NOMO-1 treated with DMSO at 0.1 percent for 48 hours (cell line): ENCODE measurements at regions not wholly inside any gene's neighbourhood (a gene's known extent, or its start where the extent isn't known, plus 50 kb on each side); places are given as distances from the start of the nearest gene placed in this dataset.

Experiments used
- DNase-seq: peaks from one replicate; lab custom pipeline; 2025; ENCODE audit not compliant: unreplicated experiment; lab: John Stamatoyannopoulos, UW

DNA sequence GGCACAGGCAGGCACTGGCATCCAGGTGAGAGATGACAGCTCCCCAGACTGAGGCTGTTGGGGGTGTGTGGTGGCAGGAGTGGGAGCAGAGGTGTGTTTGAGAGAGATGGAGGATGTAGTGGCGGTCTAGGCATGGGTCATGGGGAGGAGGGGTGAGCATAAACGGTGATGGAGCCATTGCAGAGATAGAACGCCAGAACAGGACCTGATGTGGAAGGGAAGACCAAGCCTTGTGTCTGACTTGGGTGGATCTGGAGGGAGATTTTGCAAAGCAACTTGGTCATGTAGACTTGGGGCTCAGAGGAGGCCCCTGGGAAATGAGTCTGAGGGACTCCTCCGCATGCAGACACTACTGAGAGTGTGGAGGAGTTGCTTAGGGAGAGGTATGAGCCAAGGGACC, 50.0 kb upstream of the CLDN5 start:
- DNase-seq = no peak

DNA sequence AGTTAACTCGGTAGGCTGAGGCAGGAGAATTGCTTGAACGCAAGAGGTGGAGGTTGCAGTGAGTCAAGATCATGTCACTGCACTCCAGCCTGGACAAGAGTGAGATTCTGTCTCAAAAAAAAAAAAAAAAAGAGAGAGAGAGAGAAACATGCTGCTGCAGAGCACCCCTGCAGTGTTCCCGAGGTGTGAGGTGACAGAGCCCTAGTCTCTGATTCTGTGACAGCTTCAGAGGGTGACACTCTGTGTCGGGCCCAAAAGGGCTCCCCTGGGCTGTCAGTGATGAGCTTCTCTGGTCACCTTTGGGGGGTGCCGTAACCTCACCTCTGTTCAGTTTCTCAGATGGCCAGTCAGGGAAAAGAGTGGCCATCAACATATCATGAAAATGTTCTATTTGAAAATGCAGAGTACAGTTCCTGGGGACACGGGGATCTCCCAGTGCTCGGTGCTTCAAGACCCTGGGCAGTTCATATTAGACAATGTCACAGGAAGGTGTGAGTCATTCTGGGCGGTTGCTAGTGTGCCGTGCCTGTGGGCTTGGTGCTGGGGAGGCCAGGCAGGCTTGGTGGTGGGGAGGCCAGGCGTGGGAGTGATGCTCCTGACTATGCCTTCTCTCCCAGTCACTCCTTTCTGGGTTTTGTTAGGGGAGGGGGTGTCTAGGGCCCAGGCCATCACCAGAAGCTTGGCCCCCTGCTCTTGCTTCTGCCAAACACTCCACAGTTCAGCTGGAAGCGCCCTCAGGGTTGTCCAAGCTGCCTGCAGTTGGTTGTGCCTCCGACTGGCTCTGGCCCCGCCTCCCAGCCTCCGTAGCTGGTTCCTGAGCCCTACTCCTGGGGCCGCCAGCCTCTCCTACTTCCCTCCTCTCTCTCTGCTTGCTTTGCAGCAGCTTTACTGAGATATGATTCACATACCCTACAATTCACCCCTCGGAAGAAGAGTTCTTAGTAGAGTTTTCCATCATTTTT, 52.5 kb upstream of the CLDN5 start:
- peak; percentile 81 for DNase-seq

DNA sequence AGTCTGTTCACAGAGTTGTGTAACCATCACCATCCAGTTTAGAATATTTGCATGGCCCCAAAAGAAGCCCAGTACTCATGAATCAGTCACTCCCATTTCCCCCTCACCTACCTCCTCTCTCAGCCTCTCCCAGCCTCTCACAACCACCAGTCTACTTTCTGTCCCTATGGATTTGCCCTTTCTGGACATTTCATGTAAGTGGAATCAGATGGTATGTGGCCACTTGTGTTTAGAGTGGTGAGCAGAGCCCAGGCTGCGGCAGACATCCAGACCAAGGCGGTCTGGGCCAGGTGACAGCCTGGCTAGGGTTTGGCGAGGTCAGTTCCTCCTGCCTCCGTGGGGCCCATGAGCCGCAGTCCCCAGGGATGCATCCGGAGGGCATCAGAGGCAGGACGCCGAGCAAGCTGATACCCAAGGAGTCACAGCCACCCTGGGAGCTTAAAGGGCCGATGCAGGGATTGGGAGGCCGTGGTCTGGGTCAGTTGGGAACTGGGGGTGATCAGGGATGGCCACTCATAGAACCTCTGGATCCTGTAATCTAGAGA, 53.3 kb upstream of the CLDN5 start:
- DNase-seq = no peak

DNA sequence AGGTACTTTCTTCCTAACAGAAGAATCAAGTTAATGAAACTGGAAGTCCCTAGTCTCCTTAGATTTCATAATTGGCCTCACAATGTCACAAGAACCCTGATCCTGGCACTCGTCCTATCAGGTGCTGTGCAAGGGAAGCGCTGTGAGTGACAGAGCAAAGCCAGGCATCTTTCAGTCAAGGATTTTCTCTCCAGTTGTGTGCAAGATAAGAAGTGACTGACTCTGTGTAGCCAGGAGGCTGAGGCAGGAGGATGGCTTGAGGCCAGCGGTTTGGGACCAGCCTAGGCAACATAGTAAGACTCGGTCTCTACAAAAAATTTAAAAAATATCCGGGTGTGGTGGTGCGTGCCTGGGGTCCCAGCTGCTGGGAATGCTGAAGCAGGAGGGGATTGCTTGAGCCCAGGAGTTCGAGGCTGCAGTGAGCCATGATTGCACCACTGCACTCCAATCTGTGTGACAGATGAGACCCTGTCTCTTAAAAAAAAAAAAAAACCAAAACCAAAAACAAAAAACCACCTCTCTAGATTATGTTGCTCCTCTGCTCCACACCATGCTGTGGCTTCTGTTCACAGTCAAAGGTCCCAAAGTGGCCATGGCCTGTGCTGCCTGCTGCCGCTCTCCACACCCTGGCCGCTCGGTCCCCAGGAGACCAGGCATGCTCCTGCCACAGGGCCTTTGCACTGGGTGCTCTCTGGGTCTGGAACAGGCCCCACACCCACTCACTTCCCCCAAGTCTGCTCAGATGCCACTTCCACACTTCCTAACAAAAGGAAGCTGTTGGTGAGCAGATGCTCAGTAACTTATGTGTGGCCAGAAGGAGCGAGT, 54.2 kb upstream of the CLDN5 start:
- DNase-seq = peak; percentile 0

DNA sequence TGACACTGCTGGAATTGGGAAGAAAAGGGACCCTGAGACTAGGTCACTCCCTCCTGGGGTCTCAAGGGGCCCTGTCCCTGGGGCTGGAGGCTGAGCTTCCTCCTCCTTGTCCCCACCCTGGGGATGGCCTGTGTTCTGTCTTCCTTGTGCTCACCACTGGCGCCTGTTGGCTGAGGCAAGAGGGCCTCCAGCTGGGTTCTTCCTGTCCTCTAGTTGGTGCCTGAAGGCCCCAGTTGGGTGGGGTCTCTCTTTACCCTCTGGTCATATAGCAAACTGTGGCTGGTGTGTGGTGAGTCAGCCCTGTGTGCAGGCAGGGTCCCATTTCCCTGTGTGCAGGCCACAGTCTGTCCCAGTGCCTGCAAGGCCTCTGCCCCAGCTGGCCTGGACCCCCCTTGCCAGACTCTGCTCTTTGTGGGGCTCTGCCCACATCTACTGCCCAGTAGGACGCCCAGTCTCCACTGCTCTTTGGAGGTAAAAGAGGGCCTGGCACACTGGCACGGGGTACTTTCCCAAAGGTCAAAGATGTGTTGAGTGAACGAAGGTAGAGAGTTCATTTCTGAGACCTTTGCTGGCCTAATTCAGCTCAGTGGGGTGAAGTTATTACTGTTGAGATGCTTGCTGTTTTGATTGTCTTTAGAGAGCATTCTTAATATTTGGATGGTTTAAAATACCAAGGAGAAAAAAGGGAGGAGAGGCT, 55.1 kb upstream of the CLDN5 start:
- no peak for DNase-seq

DNA sequence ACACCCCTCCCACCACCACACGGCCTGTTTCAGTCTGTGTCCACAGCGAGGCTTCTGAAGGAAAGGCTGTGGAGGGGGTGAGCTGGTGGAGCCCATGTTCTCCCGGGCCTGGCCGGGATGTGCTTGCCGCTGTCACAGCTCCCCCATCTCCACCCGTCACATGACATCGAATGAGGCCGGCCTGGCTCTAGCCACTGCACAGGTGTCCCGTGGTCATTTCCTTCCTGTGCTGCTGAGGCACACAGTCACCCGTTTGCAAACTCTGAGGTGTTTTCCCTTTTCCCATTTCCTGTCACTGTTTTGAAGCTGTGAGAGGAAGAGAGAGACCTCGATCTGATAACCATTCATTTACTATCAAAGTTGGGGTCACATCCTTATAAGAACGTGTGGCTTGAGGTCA, 55.7 kb upstream of the CLDN5 start:
- no peak for DNase-seq

DNA sequence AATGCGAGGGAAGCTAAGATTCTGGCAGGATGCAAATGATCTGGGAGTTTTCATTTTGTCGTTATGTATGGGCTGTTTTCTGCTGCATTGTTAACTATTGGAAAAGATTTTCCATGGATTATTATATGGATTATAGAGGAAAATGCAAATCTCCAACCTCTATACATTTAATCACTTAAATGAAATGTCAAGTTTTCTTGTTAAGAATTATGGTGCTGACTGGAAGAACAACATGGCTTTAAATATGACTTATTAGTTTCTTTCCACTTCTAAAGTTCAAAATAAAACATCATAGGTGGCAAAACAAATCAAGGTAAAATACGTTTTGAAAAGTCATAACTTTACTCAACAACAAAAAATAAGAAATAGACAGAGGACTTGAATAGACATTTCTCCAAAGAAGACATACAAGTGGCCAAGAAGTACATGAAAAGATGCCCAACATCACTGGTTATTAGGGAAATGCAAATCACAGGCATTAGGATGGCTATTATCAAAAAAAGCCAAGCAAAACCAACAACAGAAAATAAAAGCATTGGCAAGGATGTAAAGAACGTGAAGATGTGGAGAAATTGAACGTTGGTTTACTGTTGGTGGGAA, 56.2 kb upstream of the CLDN5 start:
- no peak for DNase-seq

DNA sequence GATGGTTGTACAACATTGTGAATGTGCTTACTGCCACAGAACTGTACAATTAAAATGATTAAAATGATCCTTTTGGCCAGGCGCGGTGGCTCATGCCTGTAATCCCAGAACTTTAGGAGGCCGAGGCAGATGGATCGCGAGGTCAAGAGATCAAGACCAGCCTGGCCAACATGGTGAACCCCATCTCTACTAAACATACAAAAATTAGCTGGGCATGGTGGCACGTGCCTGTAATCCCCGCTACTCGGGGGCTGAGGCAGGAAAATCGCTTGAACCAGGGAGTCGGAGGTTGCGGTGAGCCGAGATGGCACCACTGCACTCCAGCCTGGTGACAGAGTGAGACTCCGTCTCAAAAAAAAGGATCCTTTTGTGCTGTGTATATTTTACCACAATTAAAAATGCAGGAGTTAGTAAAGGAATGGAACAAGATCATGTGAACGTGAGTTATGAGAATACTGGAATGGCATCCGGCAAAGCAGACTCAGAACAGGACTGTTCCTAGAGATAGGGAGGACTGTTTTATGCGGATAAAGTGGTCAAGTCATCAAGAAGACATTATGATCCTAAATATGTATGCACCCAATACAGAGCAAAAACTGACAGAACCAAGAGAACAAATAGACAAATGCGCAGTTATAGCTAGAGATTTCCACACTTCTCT, 58.0 kb upstream of the CLDN5 start:
- no peak for DNase-seq

DNA sequence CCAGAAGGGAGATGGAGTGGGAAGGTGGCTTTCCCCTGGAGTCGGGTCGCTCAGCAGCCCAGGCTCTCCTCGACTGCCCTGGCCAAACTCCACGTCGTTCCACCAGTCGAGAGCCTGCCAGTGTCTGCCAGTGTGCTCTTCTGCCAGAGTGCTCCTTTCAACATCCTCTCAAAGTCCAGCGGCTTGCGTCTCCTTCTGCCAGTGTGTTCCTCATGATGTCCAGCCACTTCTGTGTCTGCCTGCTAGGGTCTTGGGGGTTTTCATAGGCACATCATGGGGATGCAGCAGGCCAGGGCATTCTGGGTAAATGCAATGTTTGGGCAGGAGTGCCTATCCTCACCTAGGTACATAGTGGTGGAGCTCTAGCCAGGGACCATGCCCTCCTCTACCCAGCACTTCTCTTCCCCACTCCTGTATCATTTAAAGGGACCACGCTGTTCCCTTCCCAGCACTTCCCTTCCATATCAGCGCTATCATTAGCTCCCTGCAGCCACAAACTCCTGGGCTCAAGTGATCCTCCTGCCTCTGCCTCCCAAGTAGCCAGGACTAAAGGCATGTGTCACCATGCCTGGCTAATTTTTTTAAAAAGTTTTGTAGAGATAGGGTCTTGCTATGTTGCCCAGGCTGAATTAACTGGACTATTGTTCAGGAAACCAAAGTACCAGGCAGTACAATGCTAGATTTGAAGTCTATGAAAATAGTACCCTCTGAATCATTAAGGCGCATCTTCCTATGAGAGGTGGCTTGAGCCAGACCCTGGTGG, 62.9 kb upstream of the CLDN5 start:
- DNase-seq = no peak

DNA sequence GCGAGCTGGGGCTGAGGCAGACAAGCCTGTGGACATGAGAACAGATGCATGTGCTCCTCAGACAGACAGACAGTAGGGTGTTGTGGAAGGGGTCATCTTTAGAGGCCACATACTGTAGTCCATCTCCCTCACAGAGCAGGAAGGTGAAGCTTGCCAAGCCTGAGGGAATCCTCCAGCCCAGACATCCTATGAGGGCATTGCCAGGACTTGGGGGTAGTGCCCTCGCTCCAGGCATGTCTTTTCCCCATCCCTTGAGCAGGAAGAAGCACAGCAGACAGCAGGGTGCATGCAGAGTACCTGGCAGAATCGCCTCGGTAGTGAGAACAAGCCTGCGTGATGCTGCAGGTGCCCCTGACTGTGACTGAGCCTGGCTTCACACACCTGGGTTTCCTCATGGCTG, 66.5 kb upstream of the CLDN5 start:
- DNase-seq = no peak

DNA sequence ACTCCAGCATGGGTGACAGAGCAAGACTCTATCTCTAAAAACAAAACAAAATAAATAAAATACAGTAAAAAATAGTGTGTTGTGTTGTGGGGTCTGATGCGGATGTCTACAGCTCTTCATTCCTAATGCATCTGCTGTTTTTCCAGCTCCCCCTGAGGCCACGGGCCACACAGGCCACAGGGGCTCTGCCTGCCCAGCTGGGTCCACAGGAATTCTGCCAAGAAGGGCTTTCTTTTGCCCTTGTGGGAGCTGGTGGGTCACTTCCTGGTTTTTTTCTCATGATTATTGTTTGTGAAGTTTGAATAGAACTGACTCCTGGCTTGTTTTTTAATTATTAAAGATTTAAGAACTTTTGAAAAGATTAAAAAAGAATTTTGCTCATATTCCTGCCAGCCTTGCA, 67.4 kb upstream of the CLDN5 start:
- no peak for DNase-seq

DNA sequence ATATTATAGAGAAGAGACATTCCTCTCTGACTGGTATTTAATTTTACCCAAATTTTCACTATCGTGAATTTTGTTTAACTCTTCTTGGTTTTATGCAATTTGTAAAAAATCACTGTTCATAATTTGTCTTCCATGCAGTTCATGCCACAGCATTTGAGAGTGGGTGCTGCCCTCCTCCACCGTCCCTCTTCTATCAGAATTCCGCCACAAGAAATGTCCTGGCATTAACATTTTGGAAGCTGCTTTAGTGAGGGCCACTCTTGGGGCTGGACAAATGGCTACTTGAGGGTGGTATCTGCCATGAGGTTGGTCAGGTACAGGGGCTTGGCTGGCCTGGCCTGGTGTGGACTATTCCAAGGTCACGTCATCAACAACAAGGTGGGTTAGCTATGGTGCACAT, 68.3 kb upstream of the CLDN5 start:
- DNase-seq = no peak

DNA sequence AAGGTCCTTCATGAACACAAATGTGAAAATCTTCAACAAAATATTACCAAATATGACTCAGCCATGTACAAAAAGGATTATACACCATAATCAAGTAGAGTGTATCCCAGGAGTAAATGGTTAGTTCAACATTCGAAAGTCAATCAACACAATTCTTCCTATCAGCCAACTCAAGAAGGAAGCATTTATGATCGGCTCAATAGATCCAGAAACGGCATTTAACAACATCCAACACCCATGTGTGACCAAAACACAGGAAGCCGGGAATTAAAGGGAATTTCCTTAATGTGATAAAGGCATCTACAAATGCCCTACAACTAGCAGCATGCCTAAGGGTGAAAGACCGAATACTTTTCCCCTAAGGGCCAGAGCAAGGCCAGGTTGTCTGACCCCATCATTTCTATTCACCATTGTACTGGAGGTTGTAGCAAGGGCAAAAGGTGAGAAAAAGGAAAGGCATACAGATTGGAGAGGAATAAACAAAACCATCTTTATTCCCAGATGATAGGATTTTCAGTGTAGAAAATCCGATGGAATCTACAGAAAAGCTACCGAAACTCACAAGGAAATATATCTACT, 69.9 kb upstream of the CLDN5 start:
- no peak for DNase-seq

DNA sequence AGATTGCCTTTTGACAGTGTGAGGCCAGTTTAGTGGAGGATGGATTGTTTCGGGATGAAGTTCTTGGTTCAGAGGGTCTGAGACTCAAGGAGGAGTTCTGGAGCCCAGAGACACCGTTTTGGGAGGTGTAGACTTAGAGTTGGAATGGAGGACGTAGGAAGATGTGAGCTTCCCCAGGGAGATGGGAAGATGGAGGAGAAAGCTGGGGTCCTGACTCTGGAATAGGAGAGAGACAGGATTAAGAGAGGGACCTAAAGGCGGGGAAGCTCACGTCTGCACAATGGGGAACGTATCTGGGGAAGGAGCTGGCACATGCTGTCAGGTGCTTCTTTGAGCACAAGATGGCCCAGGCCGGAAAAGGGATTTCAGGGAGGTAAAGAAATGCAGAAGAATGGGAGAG, 71.3 kb upstream of the CLDN5 start:
- DNase-seq = no peak

DNA sequence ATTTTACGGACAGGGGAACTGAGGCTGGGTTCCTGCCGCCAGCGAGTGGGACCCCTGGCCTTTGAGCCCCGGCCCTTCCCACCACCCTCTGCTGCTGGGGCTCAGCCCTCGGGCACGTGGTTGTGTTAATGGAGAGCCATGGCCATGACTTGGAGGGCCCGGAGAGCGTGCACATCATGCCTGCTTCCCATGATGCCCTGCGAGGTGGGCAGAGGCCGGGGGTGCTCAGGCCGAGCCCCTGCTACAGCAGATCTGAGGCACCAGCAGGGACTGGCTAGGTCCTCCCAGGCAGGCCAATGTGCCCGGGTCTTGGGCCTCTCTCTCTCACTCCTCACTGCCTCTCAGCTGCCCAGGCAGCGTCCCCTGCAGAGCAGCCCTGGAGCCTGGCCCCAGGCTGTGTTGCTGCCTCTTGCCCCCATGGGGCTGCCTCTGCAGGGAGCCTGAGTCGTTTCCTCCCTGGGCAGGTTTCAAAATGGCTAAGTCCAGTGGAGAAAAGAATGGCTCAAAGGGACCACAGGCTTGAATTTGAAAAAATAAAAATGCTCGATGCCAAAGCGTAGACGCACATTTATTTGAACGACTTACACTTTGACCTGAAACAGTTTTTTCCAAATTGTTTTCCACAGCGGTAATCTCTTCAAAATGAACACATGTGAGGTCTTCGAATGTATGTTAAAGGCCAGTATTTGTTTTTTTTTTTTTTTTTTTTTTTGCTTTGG, 72.6 kb upstream of the CLDN5 start:
- peak; percentile 5 for DNase-seq

DNA sequence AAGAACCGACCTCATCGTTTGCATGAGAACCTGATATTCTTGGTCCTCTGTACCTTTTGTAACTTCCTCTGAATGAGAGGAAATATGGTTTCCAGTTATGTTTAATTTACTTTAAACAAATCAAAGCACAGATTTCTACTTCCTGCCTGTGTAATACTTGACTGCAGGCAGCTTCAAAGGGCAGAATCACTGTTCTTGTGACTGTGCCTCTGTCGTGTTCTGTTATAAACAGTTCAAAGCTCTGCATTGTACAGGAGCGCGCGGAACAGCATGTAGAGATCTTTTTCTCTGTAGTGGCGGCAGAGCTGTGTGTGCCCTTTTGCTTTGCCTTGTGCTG, 73.2 kb upstream of the CLDN5 start:
- peak; percentile 16 for DNase-seq

DNA sequence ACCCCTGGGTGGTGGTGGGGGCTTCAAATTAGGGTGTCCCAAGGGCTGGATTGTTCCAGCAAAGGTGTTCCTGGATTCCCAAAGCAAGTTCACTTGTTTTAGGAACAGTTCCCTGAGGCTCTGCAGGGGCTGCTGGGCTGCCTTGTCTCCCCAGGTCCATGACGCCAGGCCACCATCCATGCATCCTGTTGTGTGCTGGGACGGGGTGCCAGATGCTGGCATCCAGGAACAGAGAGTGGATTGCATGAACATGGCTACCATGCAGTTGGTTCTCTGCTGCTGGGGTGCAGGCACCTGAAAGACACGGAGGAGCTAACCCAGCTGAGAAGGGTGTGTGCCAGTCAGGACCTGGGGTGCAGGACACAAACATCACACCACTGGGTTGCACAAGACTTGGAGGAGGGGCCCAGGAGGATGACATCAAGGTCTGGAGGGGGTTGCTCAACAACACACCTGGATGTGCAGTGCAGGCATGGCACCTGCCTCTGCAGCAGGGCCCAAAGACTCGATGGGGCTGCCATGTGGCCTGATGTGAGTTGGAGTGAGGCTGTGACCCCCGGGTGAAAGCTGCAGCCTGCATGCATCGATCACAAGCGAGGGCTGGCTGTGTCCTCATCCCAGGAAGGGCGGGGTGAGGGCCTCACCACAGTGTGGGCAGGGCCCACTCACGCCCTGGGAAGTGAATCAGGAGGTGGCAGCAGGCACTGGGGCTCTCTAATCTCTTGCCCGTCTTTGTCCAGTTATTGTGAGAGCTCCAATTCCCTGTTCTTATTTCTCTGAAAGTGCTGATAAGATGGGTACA, 74.0 kb upstream of the CLDN5 start:
- DNase-seq = peak; percentile 15

DNA sequence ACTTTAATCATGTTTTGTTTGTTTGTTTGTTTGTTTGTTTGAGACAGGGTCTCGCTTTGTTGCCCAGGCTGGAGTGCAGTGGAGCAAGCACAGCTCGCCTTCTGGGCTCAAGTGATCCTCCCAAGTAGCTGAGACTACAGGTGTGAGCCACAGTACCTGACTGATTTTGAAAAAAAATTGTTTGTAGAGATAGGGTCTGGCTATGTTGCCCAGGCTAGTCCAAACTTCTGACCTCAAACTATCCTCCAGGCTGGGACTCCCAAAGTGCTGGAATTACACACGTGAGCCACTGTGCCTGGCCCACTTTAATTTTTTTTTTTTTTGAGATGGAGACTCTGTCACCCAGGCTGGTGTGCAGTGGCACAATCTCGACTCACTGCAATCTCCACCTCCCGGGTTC, 74.8 kb upstream of the CLDN5 start:
- DNase-seq = no peak
